Stimulated activated CD4-positive, alpha-beta T cell treated with anti-CD3 and anti-CD28 coated beads, TNF-alpha, amount 100 ng/mL, for 1 hour (primary cell): ENCODE measurements at regions not wholly inside any gene's neighbourhood (a gene's known extent, or its start where the extent isn't known, plus 50 kb on each side); places are given as distances from the start of the nearest gene placed in this dataset.

Source experiments
- DNase-seq, 3 donors: peaks; one replicate each; pipeline ENCODE4 v3.0.0-alpha.2; 2020; ENCODE audit warnings: low read depth in 3 of 3, low spot score in 1 of 3

GRCh38 chr14:101002738-101003137, 99.2 kb upstream of the RTL1 start:
- DNase-seq: no peak

- no peak for DNase-seq
These were observed 100.7 kb upstream of the RTL1 start for GRCh38 chr14:101004176-101004575.

GRCh38 chr14:101004954-101005353, 101.4 kb upstream of the RTL1 start:
- DNase-seq: no peak

- no peak for DNase-seq
These were observed 101.9 kb upstream of the RTL1 start for GRCh38 chr14:101005447-101005846.

- DNase-seq: no peak
These were observed 102.5 kb upstream of the RTL1 start for GRCh38 chr14:101006008-101006407.

- no peak for DNase-seq
These were observed 103.6 kb upstream of the RTL1 start for GRCh38 chr14:101007004-101007614.

GRCh38 chr14:101007765-101008164, 104.2 kb upstream of the RTL1 start:
- DNase-seq: no peak

- DNase-seq: no peak
These were observed 104.7 kb upstream of the RTL1 start for GRCh38 chr14:101008196-101008595.

GRCh38 chr14:101008631-101009336, 105.3 kb upstream of the RTL1 start:
- DNase-seq: no peak

- DNase-seq: no peak
These were observed 106.0 kb upstream of the RTL1 start for GRCh38 chr14:101009531-101009930.

- no peak for DNase-seq
These were observed 106.8 kb upstream of the RTL1 start for GRCh38 chr14:101010293-101010692.

GRCh38 chr14:101010835-101011234, 107.3 kb upstream of the RTL1 start:
- DNase-seq: no peak

- DNase-seq: no peak
These were observed 113.7 kb upstream of the RTL1 start for GRCh38 chr14:101017209-101017608.

- DNase-seq: no peak
These were observed 114.5 kb upstream of the RTL1 start for GRCh38 chr14:101017806-101018560.

- no peak for DNase-seq
These were observed 115.2 kb upstream of the RTL1 start for GRCh38 chr14:101018561-101019290.

GRCh38 chr14:101019541-101019940, 116.0 kb upstream of the RTL1 start:
- DNase-seq: no peak

- DNase-seq: no peak
These were observed 116.6 kb upstream of the RTL1 start for GRCh38 chr14:101019990-101020710.

GRCh38 chr14:101020834-101021370, 117.4 kb upstream of the RTL1 start:
- no peak for DNase-seq

GRCh38 chr14:101022121-101022520, 118.6 kb upstream of the RTL1 start:
- no peak for DNase-seq

- DNase-seq: no peak
These were observed 119.5 kb upstream of the RTL1 start for GRCh38 chr14:101022916-101023435.
